K562 (cell line): ENCODE measurements at regions not wholly inside any gene's neighbourhood (a gene's known extent, or its start where the extent isn't known, plus 50 kb on each side); places are given as distances from the start of the nearest gene placed in this dataset.

Experiments used
- ATAC-seq: fragments of 200-7000 bp; cut with Tn5 transposase; 3 replicates; pipeline ENCODE4 v1.9.1; 2020; ENCODE audit warnings: moderate library complexity
- BruUV-seq: library from RNA; stranded (reverse); fragments of 400-500 nt; replicated peaks from 2 replicates; lab custom pipeline; 2021; lab: Mats Ljungman, UMichigan
- CTCF ChIA-PET: fragments of 300-600 bp; formaldehyde crosslinking; extraction: SDS; loops from one replicate; lab custom pipeline; 2021; ENCODE audit warnings: low intra/inter-chr PET ratio; lab: Yijun Ruan, JAX
- POLR2A ChIA-PET: fragments of 300-600, 350-650 bp; sonication (Branson Sonifier 250); formaldehyde crosslinking; extraction: SDS; loops from one replicate; lab custom pipeline; 2021; ENCODE audit warnings: antibody characterized with exemption, inconsistent platforms; lab: Yijun Ruan, JAX
- DNase-seq, 4 experiments: peaks; one replicate each; pipeline versions ENCODE4 v3.0.0 to v3.0.0-alpha.2; 2011 to 2018; ENCODE audit warnings: low spot score in 3 of 4, mixed read lengths in 3 of 4; ENCODE audit errors: extremely low read depth in 1 of 4
- FAIRE-seq: peaks from 2 replicates; lab custom pipeline; 2011; peaks lifted over from hg19 to GRCh38; lab: Jason Lieb, UNC
- H2AFZ ChIP-seq: 2 replicates; pipeline ENCODE4 v1.6.0; 2011; ENCODE audit warnings: low read depth, low read length, control low read depth, inconsistent platforms
- H3K27ac ChIP-seq: fragments of 200-600 bp; 3 replicates; pipeline ENCODE4 v1.8.0; 2011; ENCODE audit warnings: low read depth, mild to moderate bottlenecking, control low read depth, inconsistent platforms, low read length, moderate library complexity, mixed read lengths; ENCODE audit errors: extremely low read depth
- H3K27me3 ChIP-seq, 2 experiments: fragments of 300-600 bp in 1 of 2; 2 replicates in 1 of 2; 3 replicates in 1 of 2; pipeline versions ENCODE4 v1.6.0 to v1.8.0; 2011; ENCODE audit warnings: inconsistent platforms in 2 of 2, low read length in 2 of 2, mild to moderate bottlenecking in 1 of 2, mixed read lengths in 1 of 2, moderate library complexity in 1 of 2; ENCODE audit not compliant: control insufficient read depth in 2 of 2, insufficient read depth in 2 of 2
- H3K36me3 ChIP-seq: fragments of 300-600 bp; 3 replicates; pipeline ENCODE4 v1.8.0; 2011; ENCODE audit warnings: mild to moderate bottlenecking, low read length, inconsistent platforms; ENCODE audit not compliant: control insufficient read depth, insufficient read depth
- H3K4me1 ChIP-seq, 2 experiments: fragments of 200-600 bp in 1 of 2; replicated peaks in 1 of 2; 2 replicates in 1 of 2; 3 replicates in 1 of 2; pipeline versions ENCODE4 v1.5.1 to v1.8.0; 2011; ENCODE audit warnings: inconsistent platforms in 2 of 2, low read length in 2 of 2, mild to moderate bottlenecking in 1 of 2, mixed read lengths in 1 of 2, moderate library complexity in 1 of 2; ENCODE audit not compliant: control insufficient read depth in 2 of 2, insufficient read depth in 2 of 2
- H3K4me2 ChIP-seq: 2 replicates; pipeline ENCODE4 v1.6.1; 2011; ENCODE audit warnings: low read length, control low read depth, inconsistent platforms, mixed read lengths; ENCODE audit not compliant: insufficient read depth
- H3K4me3 ChIP-seq: fragments of 200-600 bp; sonication (generic), shearing (Covaris generic); 2 replicates; pipeline ENCODE4 v1.5.1; 2016; ENCODE audit warnings: control low read depth, inconsistent platforms
- H3K79me2 ChIP-seq: fragments of 200-600 bp; 3 replicates; pipeline ENCODE4 v1.8.0; 2011; ENCODE audit warnings: low read length, inconsistent platforms; ENCODE audit not compliant: control insufficient read depth, insufficient read depth
- H3K9ac ChIP-seq, 2 experiments: 2 replicates each; pipeline versions ENCODE4 v1.6.0 to v1.6.1; 2011; ENCODE audit warnings: low read depth in 2 of 2, low read length in 2 of 2, control low read depth in 1 of 2, inconsistent platforms in 1 of 2, mild to moderate bottlenecking in 1 of 2, mixed read lengths in 1 of 2; ENCODE audit not compliant: insufficient read depth in 1 of 2
- H3K9me1 ChIP-seq: one replicate; pipeline ENCODE4 v1.6.0; 2011; ENCODE audit warnings: inconsistent platforms, mild to moderate bottlenecking, low read length, moderate library complexity; ENCODE audit not compliant: control insufficient read depth, insufficient read depth
- H3K9me3 ChIP-seq: replicated peaks from 2 replicates; pipeline ENCODE4 v1.5.1; 2011; ENCODE audit warnings: low read depth, low read length, inconsistent platforms; ENCODE audit not compliant: control insufficient read depth, insufficient read depth
- H4K20me1 ChIP-seq: replicated peaks from 2 replicates; pipeline ENCODE4 v1.6.1; 2011; ENCODE audit warnings: low read length, inconsistent platforms, mixed read lengths; ENCODE audit not compliant: control insufficient read depth, insufficient read depth
- HDAC3 ChIP-seq: fragments of 450-650 bp; IDR thresholded peaks from 2 replicates; pipeline ENCODE4 v1.6.1; 2018; ENCODE audit warnings: borderline replicate concordance, mild to moderate bottlenecking, moderate library complexity; ENCODE audit not compliant: partially characterized antibody
- HSF4 ChIP-seq: fragments of 250-450 bp; sonication (Bioruptor Pico); IDR thresholded peaks from 2 replicates; pipeline ENCODE4 v2.1.2; 2022; ENCODE audit warnings: mild to moderate bottlenecking, moderate library complexity, borderline replicate concordance
- KAT2B ChIP-seq: IDR thresholded peaks from one replicate; pipeline ENCODE4 v1.6.1; 2012; ENCODE audit warnings: low read depth, mild to moderate bottlenecking, control low read depth, inconsistent platforms, low read length, moderate library complexity
- NFATC3 ChIP-seq: fragments of 450-650 bp; IDR thresholded peaks from 2 replicates; pipeline ENCODE4 v1.6.1; 2017; ENCODE audit warnings: mild to moderate bottlenecking
- PTBP1 ChIP-seq: fragments of 200-400 bp; formaldehyde crosslinking; IDR thresholded peaks from 2 replicates; pipeline ENCODE4 v1.6.1; 2017; ENCODE audit warnings: low read depth, low read length
- RBBP5 ChIP-seq: fragments of 200-600 bp; sonication (generic); IDR thresholded peaks from 2 replicates; pipeline ENCODE4 v1.6.1; 2012; ENCODE audit warnings: borderline replicate concordance, mild to moderate bottlenecking, low read length, control low read depth, inconsistent platforms; ENCODE audit not compliant: insufficient read depth, poor library complexity, severe bottlenecking
- RNF2 ChIP-seq: sonication (generic); IDR thresholded peaks from 2 replicates; pipeline ENCODE4 v1.6.1; 2016
- TAL1 ChIP-seq: fragments of 450-650 bp; IDR thresholded peaks from 2 replicates; pipeline ENCODE4 v1.6.1; 2016; ENCODE audit warnings: mild to moderate bottlenecking
- THRAP3 ChIP-seq: fragments of 450-650 bp; IDR thresholded peaks from 2 replicates; pipeline ENCODE4 v1.6.1; 2016; ENCODE audit warnings: mild to moderate bottlenecking, inconsistent platforms, borderline replicate concordance
- ZFP1 ChIP-seq: fragments of 450-650 bp; formaldehyde crosslinking; IDR thresholded peaks from 2 replicates; pipeline ENCODE4 v1.4.0; 2020; ENCODE audit warnings: mild to moderate bottlenecking, mixed read lengths
- ZNF212 ChIP-seq: fragments of 450-650 bp; formaldehyde crosslinking; IDR thresholded peaks from 2 replicates; pipeline ENCODE4 v1.4.0; 2020; ENCODE audit warnings: mild to moderate bottlenecking
- ZNF324 ChIP-seq: fragments of 250-450 bp; sonication (Bioruptor Pico); IDR thresholded peaks from 2 replicates; pipeline ENCODE4 v1.4.0; 2020; ENCODE audit warnings: mild to moderate bottlenecking
- ZNF57 ChIP-seq: fragments of 450-650 bp; formaldehyde crosslinking; IDR thresholded peaks from 2 replicates; pipeline ENCODE4 v1.4.0; 2020; ENCODE audit warnings: mild to moderate bottlenecking, moderate library complexity
- ZNF589 ChIP-seq: fragments of 200-800 bp; sonication (Bioruptor generic); IDR thresholded peaks from 2 replicates; pipeline ENCODE4 v1.6.1; 2016; ENCODE audit warnings: low read depth, missing genetic modification characterization, missing compliant biosample characterization
- WGBS: fragments of 100-300 bp; shearing (Covaris generic); methylation state at CpG from one replicate; pipeline ENCODE4 v1.1.6; 2016; ENCODE audit warnings: low coverage, mixed read lengths; ENCODE audit not compliant: insufficient coverage; ENCODE audit errors: missing lambda C conversion rate; 5-methylcytosine and 5-hydroxymethylcytosine counted together
- in situ Hi-C: fragments of 300-500 bp; cut with MboI; formaldehyde crosslinking; loops from 4 replicates; pipeline ENCODE4 v1.15.0; 2018; ENCODE audit warnings: inconsistent platforms, mixed read lengths
- intact Hi-C: fragments of 100-400 bp; cut with micrococcal nuclease; formaldehyde crosslinking; loops from 2 replicates; pipeline ENCODE4 v1.14.2; 2022
- TF ChIP-seq, protein P1 (sequence below), 2 experiments: IDR thresholded peaks in 1 of 2; conservative IDR thresholded peaks in 1 of 2; 2 replicates each; pipeline ENCODE4 v1.6.1; 2016; ENCODE audit warnings: low read depth in 2 of 2, mild to moderate bottlenecking in 1 of 2, missing compliant biosample characterization in 1 of 2, missing genetic modification characterization in 1 of 2, moderate library complexity in 1 of 2
- TF ChIP-seq, protein P2 (sequence below): sonication (generic); formaldehyde crosslinking; IDR thresholded peaks from 2 replicates; pipeline ENCODE4 v1.8.0; 2023; ENCODE audit warnings: mild to moderate bottlenecking, missing genetic modification reagents

GRCh38 chr11:11107076-11107723 lies 245.8 kb downstream of the CSNK2A3 start:
- ATAC-seq (no peak), FAIRE-seq (no peak), DNase-seq (no peak)
- H3K9me1 ChIP-seq = no peaks in the 10 kb centered on the region
- 2% methylated on average over 4 of the region's 4 CpGs for WGBS
- H3K4me2 ChIP-seq = no peak overlapping the region
- in situ Hi-C loops (no loop called here), intact Hi-C loops (no loop called here)
- H3K4me1 ChIP-seq = no peaks in the 10 kb centered on the region
- H3K27me3 ChIP-seq = peaks cover 0 to 5% of the 10 kb centered on the region in 2 experiments; a peak in 2 of 5 replicates
- POLR2A ChIA-PET = interaction anchor here (0.6 kb wide), 1 partner anchor 460 kb away, joined by 4 read pairs; no protein-coding TSS in a partner anchor
- H2AFZ ChIP-seq = no peak overlapping the region
- no peaks in the 10 kb centered on the region for H4K20me1 ChIP-seq
- no peaks in the 10 kb centered on the region for H3K79me2 ChIP-seq
- CTCF ChIA-PET = no interaction called here
- no peaks in the 10 kb centered on the region for H3K9me3 ChIP-seq
- no peak overlapping the region for H3K27ac ChIP-seq
- H3K4me3 ChIP-seq = no peak overlapping the region
- H3K36me3 ChIP-seq = no peaks in the 10 kb centered on the region
- H3K9ac ChIP-seq = no peak overlapping the region
- BruUV-seq = no TSS peak
- TF ChIP-seq ZNF212 (CRISPR knock-in tag) (no peak), ZNF324 (CRISPR knock-in tag) (no peak), PTBP1 (no peak), TAL1 (no peak), ZNF589 (CRISPR knock-in tag) (no peak), THRAP3 (no peak), HDAC3 (no peak), RNF2 (no peak), RBBP5 (no peak), ZFP1 (CRISPR knock-in tag) (no peak), ZNF57 (no peak), NFATC3 (no peak), KAT2B (no peak), HSF4 (no peak)
- TF ChIP-seq, protein P1, sequence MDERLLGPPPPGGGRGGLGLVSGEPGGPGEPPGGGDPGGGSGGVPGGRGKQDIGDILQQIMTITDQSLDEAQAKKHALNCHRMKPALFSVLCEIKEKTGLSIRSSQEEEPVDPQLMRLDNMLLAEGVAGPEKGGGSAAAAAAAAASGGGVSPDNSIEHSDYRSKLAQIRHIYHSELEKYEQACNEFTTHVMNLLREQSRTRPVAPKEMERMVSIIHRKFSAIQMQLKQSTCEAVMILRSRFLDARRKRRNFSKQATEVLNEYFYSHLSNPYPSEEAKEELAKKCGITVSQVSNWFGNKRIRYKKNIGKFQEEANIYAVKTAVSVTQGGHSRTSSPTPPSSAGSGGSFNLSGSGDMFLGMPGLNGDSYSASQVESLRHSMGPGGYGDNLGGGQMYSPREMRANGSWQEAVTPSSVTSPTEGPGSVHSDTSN (CRISPR knock-in tag; IDR thresholded peaks at IDR 0.05; ENCODE audit: low read depth) = no peak
- TF ChIP-seq, protein P1 (tag; conservative IDR thresholded peaks at IDR 0.05; ENCODE audit: low read depth) = no peak
- TF ChIP-seq, protein P2, sequence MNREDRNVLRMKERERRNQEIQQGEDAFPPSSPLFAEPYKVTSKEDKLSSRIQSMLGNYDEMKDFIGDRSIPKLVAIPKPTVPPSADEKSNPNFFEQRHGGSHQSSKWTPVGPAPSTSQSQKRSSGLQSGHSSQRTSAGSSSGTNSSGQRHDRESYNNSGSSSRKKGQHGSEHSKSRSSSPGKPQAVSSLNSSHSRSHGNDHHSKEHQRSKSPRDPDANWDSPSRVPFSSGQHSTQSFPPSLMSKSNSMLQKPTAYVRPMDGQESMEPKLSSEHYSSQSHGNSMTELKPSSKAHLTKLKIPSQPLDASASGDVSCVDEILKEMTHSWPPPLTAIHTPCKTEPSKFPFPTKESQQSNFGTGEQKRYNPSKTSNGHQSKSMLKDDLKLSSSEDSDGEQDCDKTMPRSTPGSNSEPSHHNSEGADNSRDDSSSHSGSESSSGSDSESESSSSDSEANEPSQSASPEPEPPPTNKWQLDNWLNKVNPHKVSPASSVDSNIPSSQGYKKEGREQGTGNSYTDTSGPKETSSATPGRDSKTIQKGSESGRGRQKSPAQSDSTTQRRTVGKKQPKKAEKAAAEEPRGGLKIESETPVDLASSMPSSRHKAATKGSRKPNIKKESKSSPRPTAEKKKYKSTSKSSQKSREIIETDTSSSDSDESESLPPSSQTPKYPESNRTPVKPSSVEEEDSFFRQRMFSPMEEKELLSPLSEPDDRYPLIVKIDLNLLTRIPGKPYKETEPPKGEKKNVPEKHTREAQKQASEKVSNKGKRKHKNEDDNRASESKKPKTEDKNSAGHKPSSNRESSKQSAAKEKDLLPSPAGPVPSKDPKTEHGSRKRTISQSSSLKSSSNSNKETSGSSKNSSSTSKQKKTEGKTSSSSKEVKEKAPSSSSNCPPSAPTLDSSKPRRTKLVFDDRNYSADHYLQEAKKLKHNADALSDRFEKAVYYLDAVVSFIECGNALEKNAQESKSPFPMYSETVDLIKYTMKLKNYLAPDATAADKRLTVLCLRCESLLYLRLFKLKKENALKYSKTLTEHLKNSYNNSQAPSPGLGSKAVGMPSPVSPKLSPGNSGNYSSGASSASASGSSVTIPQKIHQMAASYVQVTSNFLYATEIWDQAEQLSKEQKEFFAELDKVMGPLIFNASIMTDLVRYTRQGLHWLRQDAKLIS (CRISPR knock-in tag) = no peak
